Fibroblast of lung (primary cell): ENCODE measurements at regions not wholly inside any gene's neighbourhood (a gene's known extent, or its start where the extent isn't known, plus 50 kb on each side); places are given as distances from the start of the nearest gene placed in this dataset.

ENCODE experiments used
- CTCF ChIP-seq, 2 donors: IDR thresholded peaks in 1 of 2; conservative IDR thresholded peaks in 1 of 2; 1 replicate in 1 of 2; 2 replicates in 1 of 2; pipeline ENCODE4 v1.5.1; 2011 to 2012; ENCODE audit warnings: low read length in 2 of 2, control low read depth in 1 of 2, inconsistent platforms in 1 of 2, low read depth in 1 of 2, mild to moderate bottlenecking in 1 of 2
- EZH2 ChIP-seq: IDR thresholded peaks from 2 replicates; pipeline ENCODE4 v1.5.1; 2012; ENCODE audit warnings: low read length, control low read depth, mild to moderate bottlenecking; ENCODE audit errors: missing control alignments

- no peak for TF ChIP-seq EZH2
- no peak for TF ChIP-seq CTCF (conservative IDR thresholded peaks at IDR 0.05 in 1 of 2, IDR thresholded peaks at IDR 0.05 in 1 of 2; ENCODE audit: low read depth in 1 of 2, low read length in 2 of 2)
Observed at GRCh38 chr5:117624201-117624600, 1049.6 kb upstream of the SEMA6A start.
